CD4-positive, alpha-beta T cell (primary cell): ENCODE measurements at regions not wholly inside any gene's neighbourhood (a gene's known extent, or its start where the extent isn't known, plus 50 kb on each side); places are given as distances from the start of the nearest gene placed in this dataset.

Experiments
- ATAC-seq: fragments of 200-7000 bp; cut with Tn5 transposase; one replicate; pipeline ENCODE4 v1.10.0; 2022; ENCODE audit warnings: mild to moderate bottlenecking; ENCODE audit not compliant: poor library complexity
- CTCF ChIA-PET: fragments of 350-600 bp; sonication (Branson Sonifier 250); formaldehyde crosslinking; loops from one replicate; lab custom pipeline; 2021; ENCODE audit warnings: antibody characterized with exemption, inconsistent platforms; lab: Charles Lee
- POLR2A ChIA-PET: fragments of 350-600 bp; sonication (Branson Sonifier 250); formaldehyde crosslinking; loops from one replicate; lab custom pipeline; 2021; ENCODE audit warnings: antibody characterized with exemption, inconsistent platforms; lab: Charles Lee
- DNase-seq, 14 experiments: peaks; one replicate each; pipeline ENCODE4 v3.0.0-alpha.2; 2013 to 2020; ENCODE audit warnings: mixed read lengths in 2 of 14
- H3K27ac ChIP-seq, 2 donors: one replicate each; pipeline versions ENCODE4 v1.5.1 to v1.7.0; 2013; ENCODE audit warnings: low read length in 2 of 2, low read depth in 1 of 2, mild to moderate bottlenecking in 1 of 2
- H3K27me3 ChIP-seq, 2 experiments: 1 replicate in 1 of 2; 2 replicates in 1 of 2; pipeline versions ENCODE4 v1.6.1 to v1.7.0; 2013; ENCODE audit warnings: low read length in 2 of 2, control low read depth in 1 of 2, mild to moderate bottlenecking in 1 of 2, moderate library complexity in 1 of 2; ENCODE audit not compliant: insufficient read depth in 2 of 2, control insufficient read depth in 1 of 2
- H3K36me3 ChIP-seq: one replicate; pipeline ENCODE4 v1.6.1; 2013; ENCODE audit warnings: low read length, control low read depth; ENCODE audit not compliant: insufficient read depth
- H3K4me1 ChIP-seq: one replicate; pipeline ENCODE4 v1.6.1; 2013; ENCODE audit warnings: low read length, control low read depth; ENCODE audit not compliant: insufficient read depth
- H3K4me3 ChIP-seq: one replicate; pipeline ENCODE4 v1.5.1; 2013; ENCODE audit warnings: mild to moderate bottlenecking, low read length, moderate library complexity
- H3K9me3 ChIP-seq, 2 experiments: 1 replicate in 1 of 2; 2 replicates in 1 of 2; pipeline versions ENCODE4 v1.6.1 to v1.7.0; 2013; ENCODE audit warnings: low read length in 2 of 2, mild to moderate bottlenecking in 2 of 2, control low read depth in 1 of 2, moderate library complexity in 1 of 2; ENCODE audit not compliant: control insufficient read depth in 1 of 2, insufficient read depth in 1 of 2
- H3K27ac Mint-ChIP-seq: one replicate; pipeline ENCODE4 v1.8.0; 2020; ENCODE audit warnings: mixed read lengths
- H3K27me3 Mint-ChIP-seq: one replicate; pipeline ENCODE4 v1.8.0; 2021; ENCODE audit warnings: mixed read lengths
- H3K36me3 Mint-ChIP-seq: one replicate; pipeline ENCODE4 v1.8.0; 2021; ENCODE audit warnings: low read depth, mixed read lengths
- H3K4me1 Mint-ChIP-seq: one replicate; pipeline ENCODE4 v1.8.0; 2021; ENCODE audit warnings: low read depth, mixed read lengths
- H3K4me3 Mint-ChIP-seq: one replicate; pipeline ENCODE4 v1.8.0; 2020; ENCODE audit warnings: mild to moderate bottlenecking, mixed read lengths
- H3K9me3 Mint-ChIP-seq: one replicate; pipeline ENCODE4 v1.8.0; 2020; ENCODE audit warnings: mixed read lengths
- intact Hi-C, 2 experiments: fragments of 100-400 bp; cut with DNase I in 1 of 2; cut with micrococcal nuclease in 1 of 2; formaldehyde crosslinking; loops; one replicate each; pipeline versions ENCODE4 v1.15.1 to v1.9.0; 2023 to 2025; cut with DNase I, micrococcal nuclease
- TF ChIP-seq, protein P1 (sequence below): fragments of 200-600 bp; IDR thresholded peaks from one replicate; pipeline ENCODE4 v1.8.0; 2022; ENCODE audit warnings: antibody characterized with exemption, mild to moderate bottlenecking

DNA sequence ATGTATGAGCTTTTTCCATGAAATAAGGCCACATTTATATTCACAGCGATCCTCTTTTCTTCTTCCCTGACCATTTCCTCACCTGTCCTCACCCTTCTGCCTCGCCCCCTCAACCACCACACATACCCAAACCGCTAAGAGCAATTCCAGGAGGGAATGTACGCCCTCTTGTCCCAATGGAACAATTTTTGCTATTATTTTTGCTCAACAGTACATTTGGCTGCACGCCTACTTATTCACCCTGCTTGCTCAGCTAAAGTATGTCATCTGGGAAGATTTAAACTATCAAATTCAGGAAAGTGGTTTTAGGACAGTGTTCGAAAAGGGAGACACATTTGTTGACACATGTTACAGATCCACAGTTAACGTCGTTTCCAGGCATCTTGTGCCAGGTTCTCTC lies 252.7 kb downstream of the NEBL start:
- Histone ChIP-seq H3K9me3 (peaks cover 0 to 3% of the 10 kb centered on the region in 2 experiments), H3K36me3 (no peaks in the 10 kb centered on the region), H3K27me3 (no peaks in the 10 kb centered on the region), H3K4me1 (no peaks in the 10 kb centered on the region), H3K4me3 (no peak overlapping the region), H3K27ac (no peak overlapping the region)
- CTCF ChIA-PET: no interaction called here
- POLR2A ChIA-PET: no interaction called here
- no peak for ATAC-seq
- intact Hi-C loops: no loop called here
- no peak overlapping the region for H3K4me3 Mint-ChIP-seq
- no peak overlapping the region for H3K27ac Mint-ChIP-seq
- H3K27me3 Mint-ChIP-seq: no peaks in the 10 kb centered on the region
- no peaks in the 10 kb centered on the region for H3K36me3 Mint-ChIP-seq
- H3K9me3 Mint-ChIP-seq: no peaks in the 10 kb centered on the region
- TF ChIP-seq, protein P1, sequence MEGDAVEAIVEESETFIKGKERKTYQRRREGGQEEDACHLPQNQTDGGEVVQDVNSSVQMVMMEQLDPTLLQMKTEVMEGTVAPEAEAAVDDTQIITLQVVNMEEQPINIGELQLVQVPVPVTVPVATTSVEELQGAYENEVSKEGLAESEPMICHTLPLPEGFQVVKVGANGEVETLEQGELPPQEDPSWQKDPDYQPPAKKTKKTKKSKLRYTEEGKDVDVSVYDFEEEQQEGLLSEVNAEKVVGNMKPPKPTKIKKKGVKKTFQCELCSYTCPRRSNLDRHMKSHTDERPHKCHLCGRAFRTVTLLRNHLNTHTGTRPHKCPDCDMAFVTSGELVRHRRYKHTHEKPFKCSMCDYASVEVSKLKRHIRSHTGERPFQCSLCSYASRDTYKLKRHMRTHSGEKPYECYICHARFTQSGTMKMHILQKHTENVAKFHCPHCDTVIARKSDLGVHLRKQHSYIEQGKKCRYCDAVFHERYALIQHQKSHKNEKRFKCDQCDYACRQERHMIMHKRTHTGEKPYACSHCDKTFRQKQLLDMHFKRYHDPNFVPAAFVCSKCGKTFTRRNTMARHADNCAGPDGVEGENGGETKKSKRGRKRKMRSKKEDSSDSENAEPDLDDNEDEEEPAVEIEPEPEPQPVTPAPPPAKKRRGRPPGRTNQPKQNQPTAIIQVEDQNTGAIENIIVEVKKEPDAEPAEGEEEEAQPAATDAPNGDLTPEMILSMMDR: no peak
- no peaks in the 10 kb centered on the region for H3K4me1 Mint-ChIP-seq
- DNase-seq: no peak

DNA sequence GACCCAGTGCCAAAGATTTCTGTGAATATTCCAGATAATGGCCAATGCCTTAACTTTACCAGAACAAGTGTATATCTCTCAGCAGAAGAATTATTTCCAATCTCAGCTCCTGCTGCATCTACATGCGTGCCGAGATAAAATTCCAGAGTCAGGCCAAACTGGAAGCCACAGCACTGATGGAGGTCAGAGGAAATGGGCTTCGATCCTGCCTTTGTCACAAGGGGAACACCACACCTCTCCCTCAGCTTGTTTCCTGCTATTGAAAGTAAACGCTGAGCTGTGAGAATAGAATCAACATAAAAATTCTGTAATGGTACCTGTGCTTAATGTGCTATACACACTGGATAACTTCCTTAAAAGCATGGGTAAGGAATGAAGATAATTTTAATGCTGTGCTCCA lies 255.5 kb downstream of the NEBL start:
- Histone ChIP-seq H3K27ac (no peak overlapping the region), H3K4me1 (no peaks in the 10 kb centered on the region), H3K4me3 (no peak overlapping the region), H3K36me3 (no peaks in the 10 kb centered on the region), H3K27me3 (no peaks in the 10 kb centered on the region), H3K9me3 (peaks cover 0 to 3% of the 10 kb centered on the region in 2 experiments)
- Mint-ChIP-seq H3K9me3 (peaks cover 3% of the 10 kb centered on the region), H3K4me3 (no peak overlapping the region), H3K36me3 (no peaks in the 10 kb centered on the region), H3K27me3 (no peaks in the 10 kb centered on the region), H3K27ac (no peak overlapping the region), H3K4me1 (no peaks in the 10 kb centered on the region)
- no peak for DNase-seq
- TF ChIP-seq, protein P1: no peak
- ChIA-PET CTCF (no interaction called here), POLR2A (no interaction called here)
- intact Hi-C loops: no loop called here
- ATAC-seq: no peak

DNA sequence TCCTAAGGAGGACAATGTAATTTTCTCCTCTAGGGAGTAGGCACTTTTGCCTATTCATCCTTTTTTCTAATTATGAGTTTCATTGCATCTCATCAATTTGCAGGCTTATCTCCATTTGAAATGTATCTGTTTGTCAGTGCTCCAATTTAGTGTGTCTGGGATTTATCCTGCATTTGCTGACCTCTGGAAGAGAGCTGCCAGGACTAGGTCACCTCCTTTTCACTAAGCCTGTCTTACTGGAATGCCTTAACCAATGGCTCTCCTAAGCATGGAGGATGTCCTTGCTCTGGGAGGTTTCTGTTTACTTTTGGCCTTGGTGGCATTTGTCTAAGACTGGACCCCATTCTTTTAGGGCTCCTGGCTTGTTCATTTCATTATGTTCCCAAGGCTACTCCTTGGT lies 261.5 kb downstream of the NEBL start:
- intact Hi-C loops: no loop called here
- H3K4me3 ChIP-seq: no peak overlapping the region

More for the DNA sequence above, 261.5 kb downstream of the NEBL start:
- no peak overlapping the region for H3K27ac Mint-ChIP-seq
- no peaks in the 10 kb centered on the region for H3K4me1 ChIP-seq
- ChIA-PET CTCF (no interaction called here), POLR2A (no interaction called here)
- peaks cover 0 to 3% of the 10 kb centered on the region in 2 experiments for H3K9me3 ChIP-seq
- H3K9me3 Mint-ChIP-seq: peaks cover 5% of the 10 kb centered on the region
- no peaks in the 10 kb centered on the region for H3K36me3 ChIP-seq
- no peak overlapping the region for H3K27ac ChIP-seq
- H3K4me1 Mint-ChIP-seq: no peaks in the 10 kb centered on the region
- no peak overlapping the region for H3K4me3 Mint-ChIP-seq
- no peaks in the 10 kb centered on the region for H3K27me3 ChIP-seq
- TF ChIP-seq, protein P1: no peak
- DNase-seq (no peak), ATAC-seq (no peak)
- no peaks in the 10 kb centered on the region for H3K27me3 Mint-ChIP-seq
- H3K36me3 Mint-ChIP-seq: no peaks in the 10 kb centered on the region
